OCI-LY1 (cell line): ENCODE measurements at regions not wholly inside any gene's neighbourhood (a gene's known extent, or its start where the extent isn't known, plus 50 kb on each side); places are given as distances from the start of the nearest gene placed in this dataset.

ENCODE experiments used
- H2AFZ ChIP-seq: fragments of 200-600 bp; sonication (generic), shearing (Covaris generic); 2 replicates; pipeline ENCODE4 v1.6.0; 2014; ENCODE audit warnings: antibody characterized with exemption, mild to moderate bottlenecking, low read length
- H3F3A ChIP-seq: fragments of 200-600 bp; sonication (generic), shearing (Covaris generic); 2 replicates; pipeline ENCODE4 v1.6.0; 2014; ENCODE audit warnings: mild to moderate bottlenecking, antibody characterized with exemption, low read length, moderate library complexity; ENCODE audit not compliant: insufficient read depth
- H3K27ac ChIP-seq: fragments of 200-600 bp; sonication (generic); 2 replicates; pipeline ENCODE4 v1.5.1; 2014; ENCODE audit warnings: low read length, mixed run types, mild to moderate bottlenecking, low read depth; ENCODE audit not compliant: poor library complexity, severe bottlenecking
- H3K27me3 ChIP-seq: fragments of 200-600 bp; sonication (generic); 2 replicates; pipeline ENCODE4 v1.6.0; 2014; ENCODE audit warnings: antibody characterized with exemption, mild to moderate bottlenecking, low read length, moderate library complexity; ENCODE audit not compliant: insufficient read depth
- H3K36me3 ChIP-seq: fragments of 200-600 bp; sonication (generic); 2 replicates; pipeline ENCODE4 v1.6.1; 2014; ENCODE audit warnings: mild to moderate bottlenecking, antibody characterized with exemption, low read length, moderate library complexity, mixed read lengths; ENCODE audit not compliant: insufficient read depth
- H3K4me1 ChIP-seq: fragments of 200-600 bp; sonication (generic); 2 replicates; pipeline ENCODE4 v1.5.1; 2014; ENCODE audit warnings: mild to moderate bottlenecking, low read length, moderate library complexity; ENCODE audit not compliant: insufficient read depth, severe bottlenecking
- H3K4me2 ChIP-seq: fragments of 200-600 bp; sonication (generic), shearing (Covaris generic); 2 replicates; pipeline ENCODE4 v1.6.1; 2014; ENCODE audit warnings: low read length
- H3K4me3 ChIP-seq: fragments of 200-600 bp; sonication (generic); 2 replicates; pipeline ENCODE4 v1.5.1; 2014; ENCODE audit warnings: low read length, low read depth, mild to moderate bottlenecking, mixed read lengths; ENCODE audit not compliant: poor library complexity, severe bottlenecking
- H3K79me2 ChIP-seq: fragments of 200-600 bp; shearing (Covaris generic); 2 replicates; pipeline ENCODE4 v1.6.1; 2016; ENCODE audit warnings: mixed run types, low read length, mixed read lengths; ENCODE audit not compliant: insufficient read depth
- H3K9ac ChIP-seq: fragments of 200-600 bp; sonication (generic), shearing (Covaris generic); 2 replicates; pipeline ENCODE4 v1.6.1; 2014; ENCODE audit warnings: mild to moderate bottlenecking, low read length, mixed read lengths
- H3K9me2 ChIP-seq: fragments of 200-600 bp; sonication (generic), shearing (Covaris generic); 2 replicates; pipeline ENCODE4 v1.6.1; 2014; ENCODE audit warnings: low read depth, mild to moderate bottlenecking, low read length, mixed read lengths
- H3K9me3 ChIP-seq: fragments of 200-600 bp; shearing (Covaris generic); 2 replicates; pipeline ENCODE4 v1.6.1; 2014; ENCODE audit warnings: low read length, mixed read lengths
- H4K20me1 ChIP-seq: fragments of 200-600 bp; sonication (generic), shearing (Covaris generic); 2 replicates; pipeline ENCODE4 v1.6.0; 2016; ENCODE audit warnings: mild to moderate bottlenecking, low read length; ENCODE audit not compliant: insufficient read depth
- EZH2 ChIP-seq: fragments of 200-600 bp; sonication (generic), shearing (Covaris generic); IDR thresholded peaks from 2 replicates; pipeline ENCODE4 v1.8.0; 2017; ENCODE audit warnings: borderline replicate concordance, mixed run types, mild to moderate bottlenecking, antibody characterized with exemption, low read length, moderate library complexity, mixed read lengths
- TF ChIP-seq, protein P1 (sequence below): fragments of 200-600 bp; sonication (generic), shearing (Covaris generic); IDR thresholded peaks from 2 replicates; pipeline ENCODE4 v1.5.1; 2017; ENCODE audit warnings: mild to moderate bottlenecking, antibody characterized with exemption, low read length, moderate library complexity, mixed read lengths

- TF ChIP-seq, protein P1, sequence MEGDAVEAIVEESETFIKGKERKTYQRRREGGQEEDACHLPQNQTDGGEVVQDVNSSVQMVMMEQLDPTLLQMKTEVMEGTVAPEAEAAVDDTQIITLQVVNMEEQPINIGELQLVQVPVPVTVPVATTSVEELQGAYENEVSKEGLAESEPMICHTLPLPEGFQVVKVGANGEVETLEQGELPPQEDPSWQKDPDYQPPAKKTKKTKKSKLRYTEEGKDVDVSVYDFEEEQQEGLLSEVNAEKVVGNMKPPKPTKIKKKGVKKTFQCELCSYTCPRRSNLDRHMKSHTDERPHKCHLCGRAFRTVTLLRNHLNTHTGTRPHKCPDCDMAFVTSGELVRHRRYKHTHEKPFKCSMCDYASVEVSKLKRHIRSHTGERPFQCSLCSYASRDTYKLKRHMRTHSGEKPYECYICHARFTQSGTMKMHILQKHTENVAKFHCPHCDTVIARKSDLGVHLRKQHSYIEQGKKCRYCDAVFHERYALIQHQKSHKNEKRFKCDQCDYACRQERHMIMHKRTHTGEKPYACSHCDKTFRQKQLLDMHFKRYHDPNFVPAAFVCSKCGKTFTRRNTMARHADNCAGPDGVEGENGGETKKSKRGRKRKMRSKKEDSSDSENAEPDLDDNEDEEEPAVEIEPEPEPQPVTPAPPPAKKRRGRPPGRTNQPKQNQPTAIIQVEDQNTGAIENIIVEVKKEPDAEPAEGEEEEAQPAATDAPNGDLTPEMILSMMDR, result no peak
- Histone ChIP-seq H3K4me1 (no peaks in the 10 kb centered on the region), H3K9me3 (peaks cover 6% of the 10 kb centered on the region; the same call in 1 of the 2 replicates), H3K4me2 (no peak overlapping the region), H3K4me3 (no peak overlapping the region), H4K20me1 (no peaks in the 10 kb centered on the region), H3K36me3 (no peaks in the 10 kb centered on the region), H2AFZ (no peak overlapping the region), H3K9me2 (no peaks in the 10 kb centered on the region), H3K27me3 (no peaks in the 10 kb centered on the region; the same call in 1 of the 2 replicates), H3K27ac (no peak overlapping the region), H3F3A (no peaks in the 10 kb centered on the region), H3K79me2 (no peaks in the 10 kb centered on the region), H3K9ac (no peak overlapping the region)
Measured at GRCh38 chr1:244995602-244996400, 131.5 kb upstream of the HNRNPU start.

GRCh38 chr1:244992833-244993232 lies 128.5 kb upstream of the HNRNPU start:
- H3K27me3 ChIP-seq, result no peaks in the 10 kb centered on the region; the same call in 1 of the 2 replicates
- no peaks in the 10 kb centered on the region for H3K4me1 ChIP-seq
- H4K20me1 ChIP-seq, result no peaks in the 10 kb centered on the region
- peaks cover 8% of the 10 kb centered on the region; the same call in 1 of the 2 replicates for H3K9me3 ChIP-seq
- no peak overlapping the region for H3K4me3 ChIP-seq
- no peaks in the 10 kb centered on the region for H3K36me3 ChIP-seq
- H3K9me2 ChIP-seq, result no peaks in the 10 kb centered on the region
- H3K79me2 ChIP-seq, result no peaks in the 10 kb centered on the region
- no peak overlapping the region for H3K27ac ChIP-seq
- H3K4me2 ChIP-seq, result no peak overlapping the region
- H2AFZ ChIP-seq, result no peak overlapping the region
- TF ChIP-seq, protein P1, result no peak
- no peak for TF ChIP-seq EZH2
- H3F3A ChIP-seq, result no peaks in the 10 kb centered on the region
- H3K9ac ChIP-seq, result no peak overlapping the region

GRCh38 chr1:244989813-244990212 lies 125.5 kb upstream of the HNRNPU start:
- H3K4me1 ChIP-seq, result no peaks in the 10 kb centered on the region
- no peak overlapping the region for H3K4me3 ChIP-seq
- H3K9me3 ChIP-seq, result peaks cover 8% of the 10 kb centered on the region; the same call in 1 of the 2 replicates
- H3K9ac ChIP-seq, result no peak overlapping the region
- no peaks in the 10 kb centered on the region for H3K9me2 ChIP-seq
- no peaks in the 10 kb centered on the region for H3K79me2 ChIP-seq
- no peak overlapping the region for H2AFZ ChIP-seq
- no peak overlapping the region for H3K4me2 ChIP-seq
- H3K36me3 ChIP-seq, result no peaks in the 10 kb centered on the region
- TF ChIP-seq, protein P1, result no peak
- TF ChIP-seq EZH2, result no peak
- H3K27me3 ChIP-seq, result no peaks in the 10 kb centered on the region; the same call in 1 of the 2 replicates
- no peaks in the 10 kb centered on the region for H3F3A ChIP-seq
- no peak overlapping the region for H3K27ac ChIP-seq
- H4K20me1 ChIP-seq, result no peaks in the 10 kb centered on the region
